Upper lobe of right lung (tissue), 1 donor: ENCODE measurements at regions not wholly inside any gene's neighbourhood (a gene's known extent, or its start where the extent isn't known, plus 50 kb on each side); places are given as distances from the start of the nearest gene placed in this dataset.

Experiments used
- ATAC-seq: fragments of 200-7000 bp; cut with Tn5 transposase; one replicate; pipeline ENCODE4 v1.9.1; 2020; ENCODE audit warnings: mild to moderate bottlenecking, moderate library complexity
- DNase-seq: peaks from one replicate; pipeline ENCODE4 v3.0.0-alpha.2; 2020
- H3K27ac ChIP-seq: fragments of 200-600 bp; one replicate; pipeline ENCODE4 v1.8.0; 2022
- H3K27me3 ChIP-seq: fragments of 200-600 bp; one replicate; pipeline ENCODE4 v1.8.0; 2022; ENCODE audit warnings: mild to moderate bottlenecking
- H3K36me3 ChIP-seq: fragments of 200-600 bp; one replicate; pipeline ENCODE4 v1.8.0; 2022
- H3K4me1 ChIP-seq: fragments of 200-600 bp; one replicate; pipeline ENCODE4 v1.8.0; 2022
- H3K4me3 ChIP-seq: fragments of 200-600 bp; one replicate; pipeline ENCODE4 v1.8.0; 2022; ENCODE audit warnings: mild to moderate bottlenecking
- H3K9me3 ChIP-seq: fragments of 200-600 bp; one replicate; pipeline ENCODE4 v1.8.0; 2022
- CTCF ChIP-seq: fragments of 200-600 bp; IDR thresholded peaks from one replicate; pipeline ENCODE4 v1.8.0; 2022; ENCODE audit warnings: antibody characterized with exemption
- intact Hi-C: fragments of 100-400 bp; cut with DNase I; formaldehyde crosslinking; loops from one replicate; pipeline ENCODE4 v1.11.0; 2022
- donor health status: DM: no; HTN: yes; CAD: no; lungs with severe emphysema.

GRCh38 chr1:187920976-187921375 lies 1092.2 kb downstream of the PLA2G4A start:
- Histone ChIP-seq H3K27ac (no peak overlapping the region), H3K4me1 (no peaks in the 10 kb centered on the region), H3K9me3 (no peaks in the 10 kb centered on the region), H3K27me3 (no peaks in the 10 kb centered on the region), H3K36me3 (no peaks in the 10 kb centered on the region), H3K4me3 (no peak overlapping the region)
- intact Hi-C loops: no loop called here
- DNase-seq (no peak), ATAC-seq (no peak)
- TF ChIP-seq CTCF: no peak

GRCh38 chr1:187921426-187921825 lies 1092.7 kb downstream of the PLA2G4A start:
- DNase-seq: no peak
- intact Hi-C loops: no loop called here
- H3K9me3 ChIP-seq: no peaks in the 10 kb centered on the region
- no peaks in the 10 kb centered on the region for H3K36me3 ChIP-seq
- H3K4me3 ChIP-seq: no peak overlapping the region
- no peak for TF ChIP-seq CTCF
- H3K27me3 ChIP-seq: no peaks in the 10 kb centered on the region
- no peaks in the 10 kb centered on the region for H3K4me1 ChIP-seq
- no peak for ATAC-seq
- no peak overlapping the region for H3K27ac ChIP-seq

GRCh38 chr1:187922255-187922654 lies 1093.5 kb downstream of the PLA2G4A start:
- H3K27me3 ChIP-seq: no peaks in the 10 kb centered on the region
- H3K4me1 ChIP-seq: no peaks in the 10 kb centered on the region
- DNase-seq (no peak), ATAC-seq (no peak)
- intact Hi-C loops: no loop called here
- TF ChIP-seq CTCF: no peak
- H3K9me3 ChIP-seq: no peaks in the 10 kb centered on the region
- no peaks in the 10 kb centered on the region for H3K36me3 ChIP-seq
- H3K27ac ChIP-seq: no peak overlapping the region
- H3K4me3 ChIP-seq: no peak overlapping the region

GRCh38 chr1:187924252-187924651 lies 1095.5 kb downstream of the PLA2G4A start:
- Histone ChIP-seq H3K4me1 (no peaks in the 10 kb centered on the region), H3K27ac (no peak overlapping the region), H3K9me3 (no peaks in the 10 kb centered on the region), H3K4me3 (no peak overlapping the region), H3K27me3 (peaks cover 7% of the 10 kb centered on the region), H3K36me3 (no peaks in the 10 kb centered on the region)
- no peak for TF ChIP-seq CTCF
- DNase-seq: no peak
- intact Hi-C loops: no loop called here
- no peak for ATAC-seq

- DNase-seq: no peak
- intact Hi-C loops: no loop called here
- ATAC-seq: no peak
- Histone ChIP-seq H3K4me3 (no peak overlapping the region), H3K27ac (no peak overlapping the region), H3K9me3 (no peaks in the 10 kb centered on the region), H3K4me1 (no peaks in the 10 kb centered on the region), H3K36me3 (no peaks in the 10 kb centered on the region), H3K27me3 (peaks cover 7% of the 10 kb centered on the region)
- TF ChIP-seq CTCF: peak; percentile 14
Measured at GRCh38 chr1:187928288-187928687, 1099.5 kb downstream of the PLA2G4A start.

GRCh38 chr1:187928696-187929095 lies 1099.9 kb downstream of the PLA2G4A start:
- no peak for TF ChIP-seq CTCF
- ATAC-seq: no peak
- Histone ChIP-seq H3K9me3 (no peaks in the 10 kb centered on the region), H3K27me3 (peaks cover 7% of the 10 kb centered on the region), H3K4me3 (no peak overlapping the region), H3K36me3 (no peaks in the 10 kb centered on the region), H3K4me1 (no peaks in the 10 kb centered on the region), H3K27ac (no peak overlapping the region)
- intact Hi-C loops: no loop called here
- DNase-seq: no peak
